Cortex of kidney (tissue), 1 donor: ENCODE measurements at regions not wholly inside any gene's neighbourhood (a gene's known extent, or its start where the extent isn't known, plus 50 kb on each side); places are given as distances from the start of the nearest gene placed in this dataset.

ENCODE experiments used
- DNase-seq: peaks from one replicate; lab custom pipeline; 2025; lab: John Stamatoyannopoulos, UW

DNA sequence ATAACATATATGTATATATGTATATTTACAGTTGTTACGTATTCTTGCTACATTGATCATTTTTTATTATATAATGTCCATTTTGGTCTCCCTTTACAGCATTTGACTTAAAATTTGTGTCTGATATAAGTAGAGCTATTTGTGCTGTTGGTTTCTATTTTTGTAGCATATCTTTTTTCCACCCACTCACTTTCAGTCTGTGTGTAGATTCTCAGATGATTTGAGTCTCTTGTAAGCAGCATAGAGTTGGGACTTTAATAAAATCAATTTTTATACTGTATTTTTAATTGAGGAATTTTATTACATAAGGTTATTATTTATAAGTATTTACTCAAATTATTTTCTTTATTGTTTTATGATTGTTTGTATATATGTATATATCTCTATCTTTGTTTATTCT, 1293.7 kb downstream of the TMEM121 start:
- DNase-seq = no peak

- DNase-seq = no peak
Measured at GRCh38 chr14:106821119-106821518, 1294.7 kb downstream of the TMEM121 start.

DNA sequence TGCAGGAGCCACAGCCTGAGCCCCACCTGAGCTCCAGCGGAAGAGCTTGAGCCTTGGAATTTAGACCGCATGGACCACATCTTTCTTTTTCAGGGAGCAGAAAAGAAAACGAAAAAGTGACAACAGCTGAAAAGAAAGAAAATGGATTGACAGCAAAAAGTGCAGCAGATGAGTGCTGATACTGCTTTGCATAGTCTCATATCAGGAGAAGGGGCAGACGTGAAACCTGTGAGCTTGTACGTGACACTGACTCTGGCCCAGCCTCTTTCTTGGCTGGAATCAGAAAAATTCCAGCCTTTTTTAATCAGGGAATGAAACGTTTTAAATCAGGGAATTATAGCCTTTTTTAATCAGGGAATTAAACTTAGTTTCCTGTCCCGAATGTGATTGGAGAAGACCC, 1296.5 kb downstream of the TMEM121 start:
- DNase-seq = no peak

DNA sequence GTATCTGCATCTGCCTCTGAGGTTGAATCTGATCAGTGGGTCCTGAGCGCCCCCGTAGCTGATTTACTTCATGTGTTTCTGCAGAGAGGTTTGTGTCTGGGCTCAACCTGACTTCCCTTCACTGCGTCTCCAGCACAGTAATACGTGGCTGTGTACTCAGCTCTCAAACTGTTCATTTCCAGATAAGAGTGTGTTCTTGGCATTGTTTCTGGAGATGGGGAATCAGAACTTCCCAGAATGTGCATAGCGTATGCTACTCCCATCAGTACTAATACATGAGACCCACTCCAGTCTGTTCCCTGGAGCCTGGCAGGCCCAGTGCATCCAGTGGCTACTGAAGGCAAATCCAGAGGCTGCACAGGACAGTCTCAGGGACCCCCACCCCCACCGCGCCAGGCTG, 1297.2 kb downstream of the TMEM121 start:
- no peak for DNase-seq

GRCh38 chr14:106826833-106827369, 1300.5 kb downstream of the TMEM121 start:
- no peak for DNase-seq

DNA sequence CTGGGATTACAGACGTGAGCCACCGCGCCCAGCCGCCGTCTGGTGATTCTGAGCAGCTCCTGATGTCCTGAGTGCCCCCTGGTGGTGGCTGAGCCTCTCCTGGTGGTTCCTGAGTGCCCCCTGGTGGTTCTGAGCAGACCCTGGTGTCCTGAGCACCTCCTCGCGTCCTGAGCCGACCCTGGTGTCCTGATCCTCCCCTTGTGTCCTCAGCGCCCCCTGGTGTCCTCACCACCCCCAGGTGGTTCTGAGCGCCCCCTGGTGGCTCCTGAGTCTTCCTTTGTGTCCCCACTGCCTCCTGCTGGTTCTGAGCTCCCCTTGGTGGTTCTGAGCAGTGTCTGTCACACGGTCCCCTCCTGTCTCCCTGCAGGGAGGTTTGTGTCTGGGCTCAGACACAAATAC, 1304.9 kb downstream of the TMEM121 start:
- DNase-seq = no peak

GRCh38 chr14:106837870-106838269, 1311.5 kb downstream of the TMEM121 start:
- no peak for DNase-seq

GRCh38 chr14:106838991-106839769, 1312.8 kb downstream of the TMEM121 start:
- no peak for DNase-seq

DNA sequence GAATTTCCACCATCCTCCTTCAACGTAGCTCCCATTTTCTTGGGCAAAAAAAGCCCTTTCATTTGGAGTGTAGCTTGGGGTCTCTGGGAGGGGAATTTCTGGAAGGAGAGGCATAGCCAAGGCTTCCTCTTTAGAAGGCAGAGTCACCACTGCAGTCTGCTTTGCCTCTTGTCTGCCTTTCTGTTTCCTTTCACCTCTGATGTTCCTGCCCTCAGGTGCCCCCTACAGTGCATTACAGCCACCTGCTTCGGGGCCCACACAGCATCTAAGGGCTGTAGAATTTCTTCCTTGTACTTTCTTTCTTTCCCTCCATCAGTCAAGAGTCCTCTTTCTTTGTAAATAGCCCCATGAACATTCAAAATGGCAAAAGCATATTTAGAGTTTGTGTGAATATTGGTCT, 1313.9 kb downstream of the TMEM121 start:
- no peak for DNase-seq

- no peak for DNase-seq
Measured at GRCh38 chr14:106840991-106841390, 1314.6 kb downstream of the TMEM121 start.

- DNase-seq = no peak
Measured at GRCh38 chr14:106841701-106842100, 1315.3 kb downstream of the TMEM121 start.

GRCh38 chr14:106842687-106843086, 1316.3 kb downstream of the TMEM121 start:
- DNase-seq = no peak

DNA sequence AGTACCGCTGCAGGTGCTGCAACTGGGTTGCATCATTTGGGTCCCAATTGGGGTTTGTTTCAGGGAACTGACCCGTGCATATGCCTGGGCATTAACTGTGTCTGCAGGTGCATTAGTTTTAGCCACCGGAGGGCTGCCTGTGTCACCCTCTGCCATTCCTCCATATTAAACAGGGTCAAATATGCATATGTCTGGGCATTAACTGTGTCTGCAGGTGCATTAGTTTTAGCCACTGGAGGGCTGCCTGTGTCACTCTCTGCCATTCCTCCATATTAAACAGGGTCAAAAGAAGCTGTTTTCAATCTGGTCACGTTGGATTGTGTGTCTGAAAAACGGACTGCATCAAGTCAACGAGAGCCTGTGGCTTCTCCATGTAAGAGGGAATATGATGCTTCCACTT, 1317.0 kb downstream of the TMEM121 start:
- no peak for DNase-seq

- DNase-seq = no peak
Measured at GRCh38 chr14:106843951-106844483, 1317.6 kb downstream of the TMEM121 start.

DNA sequence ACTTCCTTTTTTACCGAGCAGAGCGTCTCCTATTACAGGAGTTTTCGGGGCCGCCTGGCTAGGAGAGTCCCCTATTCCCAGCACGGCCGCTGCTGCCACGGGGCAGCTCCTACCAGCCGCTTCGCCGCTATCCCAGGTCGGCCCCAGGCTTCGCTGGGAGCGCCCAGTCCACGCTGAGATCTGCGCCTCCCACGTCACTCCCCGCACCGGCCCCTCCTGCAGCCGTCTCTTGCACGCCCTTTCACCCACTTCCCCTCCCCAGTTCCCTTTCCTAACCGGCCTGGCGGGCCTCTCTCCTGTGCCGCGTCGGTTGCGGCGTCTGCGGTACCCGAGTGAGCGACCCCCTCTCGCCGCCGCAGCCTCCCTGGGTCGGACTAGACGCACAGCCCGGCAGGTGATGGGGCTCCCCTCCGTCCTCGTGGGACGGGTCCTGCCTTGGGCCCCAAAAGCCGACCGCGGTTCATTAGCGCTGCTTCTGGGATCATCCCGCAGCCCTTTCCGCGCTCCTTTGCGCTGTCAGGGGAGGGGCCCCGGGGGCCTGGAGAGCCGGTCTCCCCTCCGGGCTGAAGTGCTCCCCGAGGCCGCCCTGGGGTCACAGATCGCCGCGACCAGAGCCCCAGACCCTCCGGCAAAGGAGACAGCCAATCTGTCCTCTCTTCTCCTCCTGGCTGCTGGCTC, 1318.4 kb downstream of the TMEM121 start:
- no peak for DNase-seq

- DNase-seq = no peak
Measured at GRCh38 chr14:106845286-106846087, 1319.1 kb downstream of the TMEM121 start.

DNA sequence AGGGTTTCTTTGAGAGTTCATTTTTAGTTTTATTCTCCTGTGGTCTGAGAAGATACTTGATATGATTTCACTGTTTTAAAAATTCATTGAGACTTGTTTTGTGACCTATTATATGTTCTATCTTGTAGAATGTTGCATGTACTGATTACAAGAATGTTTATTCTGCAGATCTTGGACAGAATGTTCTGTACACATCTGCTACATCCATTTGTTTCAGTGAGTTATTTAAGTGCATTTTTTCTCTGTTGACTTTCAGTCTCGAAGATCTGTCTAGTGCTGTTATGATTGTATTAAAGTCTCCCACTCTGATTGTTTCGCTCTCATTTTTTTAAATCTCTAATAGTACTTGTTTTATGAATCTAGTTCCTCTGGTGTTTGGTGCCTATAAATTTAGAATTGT, 1319.8 kb downstream of the TMEM121 start:
- DNase-seq = no peak

DNA sequence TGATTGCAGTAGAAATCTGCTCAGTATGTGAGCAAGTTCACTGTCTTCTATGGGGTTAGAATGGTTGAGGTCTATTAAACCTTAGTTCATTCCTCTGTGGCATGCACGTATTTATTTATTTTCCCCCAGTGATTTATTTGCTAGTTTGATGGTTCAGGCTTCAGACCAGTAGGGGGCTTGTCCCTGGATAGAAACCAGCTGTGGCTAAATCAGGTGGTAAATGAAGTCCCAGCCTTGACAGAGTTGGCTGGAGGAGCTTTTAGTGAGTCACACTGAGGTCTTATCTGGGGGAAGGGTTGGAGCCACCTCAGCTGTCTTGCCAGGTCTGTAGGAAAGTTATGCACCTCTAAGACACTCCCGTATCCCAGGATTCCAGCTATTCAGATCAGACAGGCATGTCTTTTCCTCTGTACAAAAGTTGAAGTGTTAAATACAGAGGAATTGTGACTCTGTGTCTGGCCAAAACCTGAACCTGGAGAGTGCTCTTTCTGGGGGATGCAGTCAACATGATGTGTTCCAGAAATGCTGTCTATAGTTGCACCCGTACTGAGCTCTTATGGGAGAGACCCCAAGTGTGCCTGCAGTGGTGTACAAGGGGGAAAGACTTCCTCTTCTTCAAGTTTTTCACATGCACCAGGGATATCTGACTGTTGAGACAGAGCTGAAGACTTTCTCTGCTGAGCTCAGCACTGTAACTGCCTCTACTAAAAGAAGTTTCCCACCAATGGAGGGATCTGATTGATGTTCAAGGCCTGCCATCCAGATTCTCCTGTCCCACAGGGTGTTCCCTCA, 1322.1 kb downstream of the TMEM121 start:
- DNase-seq = no peak

GRCh38 chr14:106850913-106851825, 1324.8 kb downstream of the TMEM121 start:
- no peak for DNase-seq
